GM19239 (cell line): ENCODE measurements at regions not wholly inside any gene's neighbourhood (a gene's known extent, or its start where the extent isn't known, plus 50 kb on each side); places are given as distances from the start of the nearest gene placed in this dataset.
"Not testable (repeated sequence)": the region's sequence is repeated elsewhere in the genome, so short reads cannot be mapped to it uniquely, and the experiment has no call there.

Experiments
- DNase-seq: peaks from one replicate; pipeline ENCODE4 v3.0.0; 2011; ENCODE audit warnings: low spot score; ENCODE audit not compliant: insufficient read length
- FAIRE-seq: peaks from 2 replicates; lab custom pipeline; 2011; peaks lifted over from hg19 to GRCh38; lab: Jason Lieb, UNC

DNA sequence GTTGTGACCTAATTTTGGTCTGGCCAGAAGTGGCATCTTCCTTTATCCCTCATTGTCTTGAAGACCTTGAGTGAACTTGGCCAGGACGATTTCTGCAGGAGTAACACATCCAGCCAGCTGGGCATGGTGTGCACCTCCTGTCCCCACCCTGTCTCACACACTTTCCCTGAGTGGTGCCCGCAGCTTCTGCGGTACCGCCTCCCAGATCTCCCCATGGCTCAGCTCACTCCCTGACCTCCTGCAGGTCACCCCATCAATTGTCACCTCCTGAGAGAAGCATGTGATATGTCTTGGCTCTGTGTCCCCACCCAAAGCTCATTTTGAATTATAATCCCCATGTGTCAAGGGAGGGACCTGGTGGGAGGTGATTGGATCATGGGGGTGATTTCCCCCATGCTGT, 50.2 kb upstream of the TP53I11 start:
- no peak for FAIRE-seq

DNA sequence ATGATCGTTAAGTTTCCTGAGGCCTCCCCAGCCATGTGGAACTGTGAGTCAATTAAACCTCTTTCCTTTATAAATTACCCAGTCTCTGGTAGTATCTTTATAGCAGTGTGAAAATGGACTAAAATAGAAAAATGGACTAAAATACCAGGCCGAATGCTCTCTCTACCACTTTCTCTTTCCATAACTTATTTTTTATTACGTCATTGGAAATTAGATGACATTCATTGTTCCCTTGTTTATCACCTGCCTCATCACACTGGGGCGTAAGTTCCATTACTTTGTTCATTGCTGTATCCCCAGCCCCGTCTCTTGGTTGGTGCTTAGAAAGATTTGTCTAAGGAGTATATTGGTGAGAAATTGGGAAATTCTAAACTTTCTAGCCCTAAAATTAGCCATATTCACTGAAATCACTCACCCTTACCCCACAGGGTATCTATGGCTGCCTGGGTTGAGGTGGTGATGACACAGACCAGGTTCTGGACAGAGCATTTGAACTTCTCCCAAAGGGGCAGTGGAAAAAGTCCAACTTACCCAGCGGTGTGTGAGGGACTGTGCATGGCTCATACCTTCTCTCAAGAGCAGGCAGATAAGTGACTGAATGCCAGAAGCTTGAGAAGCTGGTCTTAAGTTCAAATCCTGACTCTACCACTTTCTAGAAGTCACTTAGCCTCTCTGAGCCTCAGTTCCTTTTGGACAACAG, 50.9 kb upstream of the TP53I11 start:
- DNase-seq (no peak), FAIRE-seq (no peak)

More for the DNA sequence above, 50.2 kb upstream of the TP53I11 start:
- DNase-seq: no peak

DNA sequence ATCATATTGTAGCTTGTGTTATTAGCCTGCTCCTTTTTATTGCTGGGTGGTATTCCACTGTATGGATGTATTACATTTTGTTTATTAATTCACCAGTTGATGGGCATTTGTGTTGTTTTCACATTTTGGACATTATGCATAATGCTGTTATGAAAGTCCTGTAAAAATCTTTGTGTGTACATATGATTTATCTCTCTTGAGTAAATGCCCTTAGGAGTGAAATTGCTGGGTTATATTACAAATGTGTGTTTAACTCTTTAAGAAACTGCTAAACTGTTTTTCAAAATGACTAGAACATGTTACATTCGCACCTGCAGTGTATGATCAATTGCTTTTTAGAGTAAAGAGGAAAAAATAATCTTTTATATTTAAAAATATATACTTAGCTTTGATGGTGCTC, 54.4 kb upstream of the TP53I11 start:
- DNase-seq (no peak), FAIRE-seq (no peak)

DNA sequence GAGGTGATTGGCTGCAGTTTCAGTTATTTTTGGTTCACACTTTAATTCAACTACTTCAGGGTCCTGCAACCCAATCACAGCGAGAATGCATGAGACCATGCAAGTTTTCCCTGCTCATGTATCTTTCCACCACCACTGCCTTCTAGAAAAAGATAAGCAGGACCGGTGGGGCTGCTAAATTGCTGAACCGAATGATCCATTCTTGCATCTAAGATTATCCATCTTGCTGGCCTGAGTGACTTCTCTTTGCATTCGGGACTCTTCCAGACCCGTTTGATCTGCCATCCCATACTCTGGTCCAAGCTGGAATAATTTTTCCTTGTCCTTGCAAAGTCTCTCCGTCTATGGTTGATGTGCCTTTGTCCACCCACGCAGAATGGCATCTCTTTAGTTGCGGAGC, 56.3 kb upstream of the TP53I11 start:
- DNase-seq (no peak), FAIRE-seq (no peak)

DNA sequence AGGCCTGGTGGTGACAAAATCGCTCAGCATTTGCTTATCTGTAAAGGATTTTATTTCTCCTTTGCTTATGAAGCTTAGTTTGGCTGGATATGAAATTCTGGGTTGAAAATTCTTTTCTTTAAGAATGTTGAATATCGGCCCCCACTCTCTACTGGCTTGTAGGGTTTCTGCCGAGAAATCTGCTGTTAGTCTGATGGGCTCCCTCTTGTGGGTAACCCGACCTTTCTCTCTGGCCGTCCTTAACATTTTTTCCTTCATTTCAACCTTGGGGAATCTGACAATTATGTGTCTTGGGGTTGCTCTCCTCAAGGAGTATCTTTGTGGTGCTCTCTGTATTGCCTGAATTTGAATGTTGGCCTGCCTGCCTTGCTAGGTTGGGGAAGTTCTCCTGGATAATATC, 65.3 kb upstream of the TP53I11 start:
- DNase-seq, FAIRE-seq: not testable (repeated sequence)

DNA sequence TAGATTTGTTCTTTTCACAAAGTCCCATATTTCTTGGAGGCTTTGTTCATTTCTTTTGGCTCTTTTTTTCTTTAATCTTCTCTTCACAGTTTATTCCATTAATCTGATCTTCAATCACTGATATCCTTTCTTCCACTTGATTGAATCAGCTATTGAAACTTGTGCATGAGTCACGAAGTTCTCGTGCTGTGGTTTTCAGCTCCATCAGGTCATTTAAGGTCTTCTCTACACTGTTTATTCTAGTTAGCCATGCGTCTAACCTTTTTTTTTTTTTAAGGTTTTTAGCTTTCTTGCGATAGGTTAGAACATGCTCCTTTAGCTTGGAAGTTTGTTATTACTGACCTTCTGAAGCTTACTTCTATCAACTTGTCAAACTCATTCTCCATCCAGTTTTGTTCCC, 65.8 kb upstream of the TP53I11 start:
- not testable (repeated sequence) for FAIRE-seq, DNase-seq

DNA sequence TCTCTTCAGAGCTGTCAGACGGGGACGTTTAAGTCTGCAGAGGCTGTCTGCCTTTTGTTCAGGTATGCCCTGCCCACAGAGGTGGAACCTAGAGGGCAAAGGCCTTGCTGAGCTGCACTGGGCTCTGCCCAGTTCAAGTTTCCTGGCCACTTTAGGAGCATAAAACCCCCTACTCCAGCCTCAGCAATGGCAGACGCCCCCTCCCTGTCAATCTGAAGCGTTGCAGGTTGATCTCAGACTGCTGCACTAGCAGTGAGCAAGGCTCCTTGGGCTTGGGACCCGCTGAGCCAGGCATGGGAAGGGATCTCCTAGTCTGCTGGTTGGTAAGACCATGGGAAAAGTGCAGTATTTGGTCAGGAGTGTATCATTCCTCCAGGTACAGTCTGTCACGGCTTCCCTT, 66.6 kb upstream of the TP53I11 start:
- no peak for DNase-seq

DNA sequence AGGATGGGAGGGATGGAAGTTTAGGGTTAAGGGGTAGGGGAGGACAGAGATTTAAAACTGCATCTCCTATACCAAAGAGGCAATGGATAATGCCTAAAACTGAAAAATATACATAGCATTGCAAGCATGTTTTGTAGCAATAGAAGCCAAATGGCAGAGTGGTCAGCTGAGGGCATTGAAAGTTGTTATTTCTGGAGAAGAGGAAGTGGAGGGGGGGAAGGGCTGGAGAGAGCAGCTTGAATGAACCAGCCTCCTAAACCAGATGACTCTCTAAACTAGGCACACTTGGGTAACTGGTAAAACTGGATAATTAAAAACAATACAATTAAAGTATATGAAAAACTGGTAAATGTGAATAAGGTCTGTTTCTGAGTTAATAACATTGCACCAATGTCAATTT, 70.3 kb upstream of the TP53I11 start:
- DNase-seq (no peak), FAIRE-seq (no peak)

More for the DNA sequence above, 66.6 kb upstream of the TP53I11 start:
- no peak for FAIRE-seq

DNA sequence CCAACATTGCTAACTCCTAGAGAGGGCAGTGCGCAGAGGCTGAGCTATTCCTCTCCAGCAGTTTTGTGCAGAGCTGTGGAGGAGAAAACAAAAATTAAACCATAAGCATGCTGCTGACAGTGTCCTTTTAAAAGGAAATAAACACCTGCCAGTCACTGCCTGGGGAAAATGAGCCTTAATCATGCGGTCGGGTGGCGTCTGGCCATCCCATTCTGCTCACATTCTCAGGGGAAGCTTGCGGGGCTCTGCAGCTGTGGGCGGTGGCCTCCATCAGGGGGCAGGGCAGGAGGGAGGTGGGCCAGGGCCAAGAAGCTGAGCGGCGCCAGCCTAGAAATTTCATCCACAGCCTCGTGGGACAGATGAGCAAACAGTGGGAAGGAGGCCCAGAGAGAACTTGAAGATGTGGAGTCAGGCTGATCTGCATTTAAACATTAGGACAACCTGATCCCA, 71.0 kb upstream of the TP53I11 start:
- no peak for DNase-seq
- FAIRE-seq: no peak

DNA sequence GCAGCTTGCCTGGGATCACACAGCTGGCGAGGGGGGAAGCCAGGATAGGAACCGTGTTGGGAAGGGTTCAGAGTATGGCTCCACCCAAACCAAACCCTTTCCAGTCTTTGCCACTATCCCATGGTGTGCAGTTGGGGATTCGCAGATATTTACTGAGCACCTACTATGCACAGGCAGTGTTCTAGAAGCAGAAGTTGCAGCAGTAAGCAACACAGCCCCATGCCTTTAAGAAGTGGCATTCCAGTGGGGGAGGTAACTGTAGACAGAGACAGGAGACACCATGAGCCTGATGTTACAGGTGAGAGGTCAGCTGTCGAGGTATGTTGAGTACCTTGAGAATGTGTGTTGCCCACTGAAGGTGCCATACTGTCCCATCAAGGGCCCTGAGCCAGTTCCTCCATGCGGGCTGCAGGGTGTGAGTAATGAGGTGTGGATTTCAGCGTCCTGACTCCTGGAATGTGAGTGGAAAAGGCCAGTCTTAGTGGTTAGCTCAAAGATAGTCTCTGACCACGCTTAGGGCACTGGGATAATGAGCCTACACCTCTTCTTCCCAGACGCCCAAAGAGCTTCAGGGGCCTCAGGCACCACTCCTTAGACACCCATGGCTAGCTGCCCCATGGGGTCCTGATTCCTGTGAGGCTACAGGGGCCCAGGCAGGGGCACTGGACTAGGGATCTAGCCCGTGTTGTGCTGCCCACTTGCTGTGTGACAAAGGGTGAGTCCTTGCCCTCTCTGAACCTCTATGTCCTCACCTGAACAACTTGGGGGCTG, 71.8 kb upstream of the TP53I11 start:
- FAIRE-seq: no peak
- DNase-seq: no peak

DNA sequence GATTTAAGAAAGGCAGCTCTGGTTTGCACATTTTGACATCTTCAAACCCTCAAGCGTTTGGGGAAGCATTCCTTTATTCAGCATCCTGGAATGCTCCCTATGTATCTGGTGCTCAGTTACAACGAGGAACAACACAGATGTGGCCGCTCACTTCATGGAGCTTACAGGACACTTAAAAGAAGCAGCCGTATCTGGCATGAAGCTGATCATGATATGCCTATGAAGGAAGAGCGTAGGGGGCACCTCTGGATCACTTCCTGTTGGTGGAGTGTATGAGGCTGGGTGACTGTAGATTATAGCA, 72.3 kb upstream of the TP53I11 start:
- no peak for FAIRE-seq
- no peak for DNase-seq

DNA sequence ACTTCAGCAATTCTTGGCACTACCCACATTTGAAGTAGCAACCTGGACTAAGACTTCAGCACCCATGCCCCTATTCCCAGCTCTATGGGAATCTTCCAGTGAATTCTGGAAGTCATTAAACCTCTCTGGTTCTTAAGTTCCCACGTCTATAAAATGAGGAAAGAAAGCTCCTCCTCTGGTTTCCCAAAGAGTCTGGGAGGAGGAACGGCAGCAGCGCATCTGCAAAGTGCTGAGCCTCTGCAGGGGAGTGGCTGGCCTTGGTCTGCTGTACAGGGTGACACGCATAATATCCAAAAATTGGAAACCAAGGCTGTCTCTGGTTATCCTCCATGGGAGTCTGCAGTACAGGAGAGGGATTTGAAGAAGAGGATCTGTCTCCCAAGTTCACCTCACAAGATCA, 73.6 kb upstream of the TP53I11 start:
- FAIRE-seq: no peak
- DNase-seq: no peak

DNA sequence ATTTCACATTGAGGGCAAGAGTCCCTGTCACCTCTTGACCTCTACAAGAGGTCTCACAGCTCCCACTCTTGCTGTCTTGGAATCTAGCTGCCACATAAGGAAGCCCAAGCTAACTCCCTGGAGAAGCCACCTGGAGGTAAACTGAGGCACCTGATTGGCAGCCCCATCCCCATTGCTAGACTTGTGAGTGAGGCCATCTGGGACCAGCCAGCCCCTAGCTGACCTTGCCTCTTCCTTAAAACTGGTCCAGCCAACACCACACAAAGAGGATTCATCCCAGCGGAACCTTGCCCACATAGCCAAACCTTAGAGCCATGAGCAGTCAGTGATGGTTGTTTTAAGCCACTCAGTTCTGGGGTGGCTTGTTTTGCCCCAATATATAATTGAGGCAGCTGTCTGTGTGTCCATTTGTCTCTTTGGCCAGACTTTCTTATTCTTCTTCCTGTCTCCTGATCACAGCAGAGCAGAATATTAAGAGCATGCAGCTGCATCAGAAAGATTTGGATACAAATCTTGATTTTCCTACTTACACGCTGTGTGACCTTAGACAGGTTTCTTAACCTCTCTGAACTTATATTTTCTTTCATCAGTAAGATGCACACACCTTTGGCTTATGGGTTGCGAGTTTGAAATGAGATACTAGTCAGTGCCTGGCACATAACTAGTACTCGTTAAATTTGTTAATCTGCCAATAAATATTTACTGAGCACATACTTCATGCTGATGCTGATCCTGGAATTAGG, 74.3 kb upstream of the TP53I11 start:
- no peak for DNase-seq

DNA sequence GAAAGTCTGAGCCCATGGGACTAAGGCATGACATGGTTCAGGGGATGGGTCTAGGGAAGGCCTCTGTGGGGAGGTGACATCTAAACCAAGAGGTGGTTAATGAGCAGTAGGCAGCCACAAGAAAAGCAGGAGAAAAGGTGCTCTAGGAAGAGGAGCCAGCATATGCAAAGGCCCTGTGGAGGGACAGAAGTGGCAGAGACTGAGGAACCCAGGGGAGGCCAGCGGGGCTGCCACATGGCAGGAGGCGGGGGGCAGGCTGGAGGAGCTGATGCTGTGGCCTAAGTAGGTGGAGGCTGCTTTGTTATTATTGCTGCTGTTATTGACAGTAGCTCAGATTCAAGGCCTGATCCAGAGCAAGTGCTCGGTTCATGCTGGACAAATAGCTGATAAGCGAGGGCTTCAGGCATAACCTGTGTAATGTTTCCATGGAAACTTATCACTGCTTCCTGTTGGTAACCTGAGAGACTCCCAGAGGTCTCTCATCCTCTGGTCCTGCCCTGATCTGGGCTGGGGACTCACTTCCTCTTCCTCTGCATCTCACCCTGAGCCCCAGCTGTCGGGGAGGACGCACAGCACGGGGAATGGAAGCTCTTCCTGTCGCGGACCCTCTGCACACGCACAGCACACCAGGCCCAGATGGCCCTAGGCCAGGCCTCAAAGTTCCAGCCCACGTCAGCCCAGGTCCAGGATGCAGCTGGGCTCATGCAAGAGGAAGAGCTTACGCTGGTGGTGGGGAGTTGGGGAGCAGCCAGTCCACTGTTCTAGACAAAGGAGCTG, 75.2 kb upstream of the TP53I11 start:
- FAIRE-seq (no peak), DNase-seq (peak; percentile 14)

More for the DNA sequence above, 74.3 kb upstream of the TP53I11 start:
- FAIRE-seq: no peak

DNA sequence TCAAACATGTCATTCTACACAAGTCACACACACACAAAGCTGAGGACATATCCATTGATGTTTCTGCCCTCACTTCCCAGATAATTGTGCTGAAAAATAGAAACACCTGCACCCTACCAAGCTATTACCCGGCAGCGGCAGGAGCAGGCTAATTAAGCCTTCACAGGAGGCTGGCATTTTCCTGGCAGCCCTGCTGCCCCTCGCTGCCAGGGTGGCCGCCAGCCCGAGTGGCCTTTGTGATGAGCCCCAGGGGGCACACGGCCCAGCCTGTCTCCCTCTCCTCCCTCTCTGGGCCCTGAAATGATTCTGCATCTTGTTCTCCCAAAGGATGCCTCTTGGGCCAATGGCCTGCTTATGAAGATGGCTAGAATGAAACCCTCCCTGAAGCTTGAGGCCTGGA, 76.2 kb upstream of the TP53I11 start:
- FAIRE-seq (no peak), DNase-seq (no peak)

DNA sequence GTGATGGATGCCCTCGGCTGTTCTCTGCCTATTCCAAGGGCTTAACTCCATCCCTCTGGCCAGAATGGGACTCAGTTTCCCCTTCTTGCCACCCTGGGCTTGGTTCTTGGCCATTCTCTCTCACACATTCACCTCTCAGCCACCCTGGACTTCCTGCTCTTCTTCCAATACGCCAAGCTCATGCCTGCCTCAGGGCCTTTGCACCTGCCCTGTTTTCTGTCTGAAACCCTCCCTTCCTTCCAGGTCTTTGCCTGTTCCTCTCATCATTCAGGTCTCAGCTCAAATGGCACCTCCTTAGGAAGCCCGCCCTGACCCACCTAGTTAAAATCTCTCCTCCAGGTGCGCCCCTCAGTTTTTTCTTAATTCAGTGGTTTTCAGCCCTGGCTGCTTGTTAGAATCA, 76.6 kb upstream of the TP53I11 start:
- FAIRE-seq (no peak), DNase-seq (no peak)

DNA sequence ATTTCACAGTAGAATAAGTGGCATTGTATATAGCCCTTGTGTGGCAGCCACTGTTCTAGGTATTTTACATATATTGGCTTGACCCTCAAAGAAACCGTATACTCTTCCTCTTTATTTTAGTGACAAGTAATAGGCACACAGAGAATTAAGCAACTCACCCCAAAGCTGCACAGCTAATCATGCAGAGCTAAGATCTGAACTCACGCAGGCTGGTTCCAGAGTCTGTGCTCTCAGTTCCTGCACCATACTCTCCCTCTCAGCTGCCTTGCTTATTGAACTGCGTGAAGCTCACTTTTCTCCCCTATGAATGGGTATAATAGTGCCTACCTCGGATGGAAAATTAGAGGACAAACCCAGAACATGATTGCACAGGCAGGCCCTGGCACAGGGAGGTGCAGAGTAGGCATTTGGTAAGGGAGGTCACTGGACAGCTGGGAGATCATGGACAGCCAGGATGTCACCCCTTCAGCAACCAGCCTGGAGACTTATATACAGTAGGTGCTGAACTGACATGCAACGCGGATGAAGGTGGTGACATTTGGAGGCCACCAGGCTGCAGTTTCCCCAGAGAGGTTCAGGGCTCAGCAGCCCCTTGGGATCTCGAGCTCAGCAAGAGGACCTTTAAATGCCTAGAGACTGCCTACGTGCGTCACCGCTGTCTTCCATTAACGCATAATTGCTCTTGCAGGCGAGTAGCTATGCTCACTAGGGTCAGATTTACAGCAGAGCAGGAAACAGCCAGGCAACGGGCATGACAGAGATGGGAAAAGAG, 78.4 kb upstream of the TP53I11 start:
- no peak for FAIRE-seq
- no peak for DNase-seq

DNA sequence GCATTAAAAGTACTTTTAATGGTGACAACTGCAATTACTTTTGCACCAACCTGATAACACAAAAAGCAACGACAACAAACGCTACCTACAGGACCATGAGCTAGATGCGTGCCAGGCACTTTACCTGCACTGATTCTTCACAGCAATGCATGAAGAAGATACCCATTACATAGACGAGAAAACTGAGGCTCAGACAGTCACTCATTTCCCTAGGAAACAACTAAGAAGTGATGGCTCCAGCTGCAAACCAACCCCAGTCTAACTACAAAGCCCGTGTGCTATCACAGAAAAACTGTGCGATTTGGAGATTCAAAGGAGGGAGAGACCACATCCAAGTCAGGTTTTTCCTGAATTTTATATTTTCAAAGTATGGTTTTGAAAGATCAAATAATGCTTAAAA, 80.1 kb upstream of the TP53I11 start:
- FAIRE-seq (no peak), DNase-seq (no peak)

DNA sequence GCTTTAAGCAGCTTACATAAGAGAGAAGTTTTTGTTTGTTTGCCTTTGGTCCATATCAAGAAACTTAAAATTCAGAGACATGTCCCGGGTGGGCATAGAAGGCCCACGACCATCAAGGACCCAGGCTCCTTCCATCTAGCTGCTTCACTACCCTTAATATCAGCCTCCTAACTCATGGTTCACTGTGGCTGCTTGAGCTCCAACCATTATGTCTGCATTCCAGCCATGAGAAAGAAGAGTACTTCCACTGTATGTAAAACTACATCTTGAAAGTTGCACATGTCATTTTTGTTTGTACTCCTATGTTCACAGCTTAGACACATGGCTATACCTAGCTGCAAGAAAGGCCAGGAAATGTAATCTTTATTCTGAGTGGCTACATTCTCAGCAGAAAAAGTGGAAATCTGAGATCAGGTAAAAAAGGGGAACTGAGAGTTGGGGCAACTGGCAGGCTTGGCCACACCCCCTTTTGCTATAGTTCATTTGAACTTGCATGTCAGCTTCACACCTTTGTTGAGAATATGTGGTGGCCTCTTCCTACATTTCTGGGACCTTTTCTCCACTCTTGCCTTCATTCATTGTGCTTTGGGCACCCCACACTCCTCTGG, 81.3 kb upstream of the TP53I11 start:
- DNase-seq: peak; percentile 46
- FAIRE-seq: peak; percentile 87
